ENCODE measurements at regions not wholly inside any gene's neighbourhood (a gene's known extent, or its start where the extent isn't known, plus 50 kb on each side); places are given as distances from the start of the nearest gene placed in this dataset.
"Not testable (repeated sequence)": the region's sequence is repeated elsewhere in the genome, so short reads cannot be mapped to it uniquely, and the experiment has no call there.

DNA sequence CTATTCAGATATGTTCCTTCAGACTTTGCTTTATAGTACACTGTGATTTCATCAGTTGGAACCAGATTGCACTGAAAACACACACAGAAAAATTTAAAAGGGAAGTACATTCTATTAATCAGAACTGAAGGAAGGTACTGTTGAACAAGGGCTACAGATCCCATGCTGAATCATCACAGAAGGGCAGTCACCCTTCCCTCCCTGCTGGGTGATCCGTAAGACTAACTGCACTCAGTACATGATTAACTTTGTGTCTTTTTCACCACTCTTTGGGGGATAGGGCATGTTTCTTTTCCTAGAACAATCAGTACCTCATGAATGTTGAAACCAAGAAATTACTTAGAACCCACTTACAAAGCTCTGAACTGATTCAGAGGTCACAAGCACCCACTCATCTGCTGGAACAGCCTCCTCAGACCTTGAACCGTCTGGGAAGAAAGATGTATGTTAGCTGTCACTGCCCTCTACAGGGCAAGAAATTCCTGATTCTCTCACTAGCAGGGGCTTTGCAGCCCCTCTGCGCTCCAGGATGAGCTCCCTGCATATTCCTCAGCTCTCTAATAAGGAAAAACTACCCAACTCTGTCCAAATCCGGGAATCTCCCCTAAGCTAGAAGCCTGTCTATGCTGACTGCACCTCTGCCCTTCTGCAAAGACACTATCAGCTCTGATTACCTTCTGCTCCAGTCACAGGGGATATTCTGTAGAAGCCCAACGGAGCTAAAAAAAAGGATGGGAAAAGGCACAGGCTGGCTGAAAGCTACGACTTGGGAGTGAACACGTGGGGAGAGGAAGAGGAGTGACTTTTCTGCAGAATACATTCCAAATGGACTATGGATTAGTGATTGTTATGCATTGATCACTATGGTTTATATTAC is 51.0 kb downstream of the IARS1 start:
- peak; percentile 68 for DNase-seq (ENCODE audit: low read depth)

DNA sequence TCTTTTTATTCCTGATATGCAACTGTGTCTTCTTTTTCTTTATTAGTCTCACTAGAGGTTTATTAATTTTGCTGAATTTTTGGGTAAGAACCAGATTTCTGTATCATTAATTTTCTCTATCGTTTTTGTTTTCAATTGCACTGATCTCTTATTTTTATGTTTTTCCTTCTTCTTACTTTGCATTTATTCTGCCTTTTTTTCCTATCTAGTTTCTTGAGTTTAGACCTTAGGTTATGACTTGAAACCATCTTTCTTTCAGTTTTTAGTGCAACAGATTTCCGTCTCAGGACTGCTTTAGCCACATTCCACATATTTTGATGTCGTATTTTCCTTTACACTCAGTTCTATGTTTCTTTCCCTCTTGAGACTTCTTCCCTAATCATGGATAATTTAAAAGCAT is 56.6 kb downstream of the IARS1 start:
- DNase-seq (ENCODE audit: low read depth): no peak

DNA sequence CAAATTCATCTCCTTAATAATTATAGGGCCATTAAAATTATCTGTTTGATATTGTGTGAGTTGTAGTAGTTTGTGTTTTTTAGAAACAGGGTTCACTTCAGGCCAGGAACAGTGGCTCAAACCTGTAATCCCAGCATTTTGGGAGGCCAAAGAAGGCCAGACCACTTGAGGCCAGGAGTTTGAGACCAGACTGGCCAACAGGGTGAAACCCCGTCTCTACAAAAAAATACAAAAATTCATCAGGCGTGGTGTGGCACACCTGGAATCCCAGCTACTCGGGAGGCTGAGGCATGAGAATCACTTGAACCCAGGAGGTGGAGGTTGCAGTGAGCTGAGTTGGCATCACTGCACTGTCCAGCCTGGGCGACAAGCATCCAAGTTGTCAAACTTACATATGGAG is 57.0 kb downstream of the IARS1 start:
- no peak for DNase-seq (ENCODE audit: low read depth)

DNA sequence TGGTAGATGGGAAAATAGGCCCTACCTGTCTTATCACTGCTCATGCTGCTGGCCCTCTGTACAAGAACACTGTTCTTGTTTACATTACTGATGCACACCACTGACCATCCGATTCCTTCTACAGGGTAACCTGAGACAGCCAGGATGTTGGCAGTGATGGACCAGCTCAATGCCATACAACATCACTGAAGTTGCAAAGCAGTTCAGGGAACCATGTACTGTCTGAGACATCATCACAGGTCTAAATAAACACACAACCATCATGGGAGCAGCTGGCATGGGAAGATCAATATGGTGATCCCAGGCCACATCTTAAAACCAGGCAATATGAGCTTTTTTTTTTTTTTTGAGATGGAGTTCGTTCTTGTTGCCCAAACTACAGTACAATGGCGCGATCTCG is 59.0 kb downstream of the IARS1 start:
- no peak for DNase-seq (ENCODE audit: low read depth)

DNA sequence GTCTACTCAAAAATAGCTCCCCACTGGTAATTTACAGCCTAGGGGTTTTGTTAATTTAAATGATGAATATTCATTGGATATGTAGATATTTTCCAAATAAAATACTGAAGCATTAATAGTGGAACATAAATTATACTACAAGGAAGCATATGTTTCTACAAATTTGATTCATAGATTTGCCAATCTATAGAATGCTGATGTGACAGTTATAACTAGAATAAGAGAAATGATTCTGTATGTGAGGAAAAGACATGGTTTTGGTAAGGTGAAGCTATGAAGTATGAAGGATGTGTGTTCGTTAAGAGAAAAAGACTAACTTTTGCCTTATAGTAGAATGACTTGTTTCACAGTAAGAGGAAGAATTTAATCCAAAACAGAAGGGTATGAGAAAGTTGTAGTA is 61.3 kb downstream of the IARS1 start:
- no peak for DNase-seq (ENCODE audit: low read depth)

DNA sequence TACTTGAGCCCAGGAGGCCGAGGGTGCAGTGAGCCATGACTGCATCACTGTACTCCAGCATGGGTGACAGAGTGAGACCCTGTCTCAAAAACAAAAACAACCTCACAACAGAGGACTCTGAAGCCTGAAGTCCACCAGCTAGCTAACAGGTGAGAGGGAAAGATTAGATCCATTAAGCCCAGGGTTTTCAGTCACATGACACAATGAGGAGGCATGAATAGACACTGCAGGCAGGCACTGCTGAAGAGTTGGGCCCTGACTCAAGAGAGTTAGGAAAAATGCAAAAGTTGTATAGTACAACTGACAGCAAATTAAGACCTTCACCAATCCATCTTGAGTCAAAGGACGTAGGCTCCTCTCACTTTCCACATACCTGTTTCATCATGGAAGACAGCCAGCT is 64.9 kb downstream of the IARS1 start:
- no peak for DNase-seq (ENCODE audit: low read depth)

DNA sequence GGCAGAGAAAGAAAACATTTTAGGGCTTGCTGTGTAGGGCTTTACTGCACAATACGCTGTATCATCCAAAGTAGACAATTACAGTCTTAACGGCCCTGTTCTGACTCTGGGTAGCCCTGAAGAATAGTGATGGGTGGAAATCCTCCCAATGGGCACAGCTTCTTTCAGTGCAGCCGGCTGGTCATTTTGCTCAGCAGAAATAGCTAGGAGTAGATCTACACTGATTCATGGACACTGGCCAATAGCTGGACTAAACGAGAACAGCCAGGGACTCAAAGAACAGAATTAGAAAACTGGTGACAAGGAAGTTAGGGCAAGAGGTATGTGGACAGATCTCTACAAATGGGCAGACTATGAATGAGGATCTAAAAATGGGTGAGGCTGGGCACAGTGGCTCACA is 69.3 kb downstream of the IARS1 start:
- DNase-seq (ENCODE audit: low read depth): no peak

DNA sequence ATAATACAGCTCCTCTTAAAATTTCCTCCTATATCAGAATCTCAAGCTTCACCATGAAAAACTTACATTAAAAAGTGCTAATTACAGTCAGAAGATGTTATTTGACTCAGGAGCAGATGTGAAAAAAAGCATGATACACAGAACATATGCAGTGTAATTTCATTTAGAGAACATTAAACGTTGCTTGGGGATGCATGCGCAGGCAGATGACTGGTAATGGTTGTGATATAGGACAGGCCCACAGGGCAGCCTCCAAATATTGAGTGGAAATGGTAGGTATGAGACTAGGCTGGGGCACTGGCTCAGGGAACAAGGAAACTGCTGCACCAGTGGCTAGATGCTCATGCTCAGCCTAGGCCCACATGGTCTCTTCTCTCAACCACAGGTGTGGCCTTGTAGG is 69.7 kb downstream of the IARS1 start:
- DNase-seq (ENCODE audit: low read depth): no peak

DNA sequence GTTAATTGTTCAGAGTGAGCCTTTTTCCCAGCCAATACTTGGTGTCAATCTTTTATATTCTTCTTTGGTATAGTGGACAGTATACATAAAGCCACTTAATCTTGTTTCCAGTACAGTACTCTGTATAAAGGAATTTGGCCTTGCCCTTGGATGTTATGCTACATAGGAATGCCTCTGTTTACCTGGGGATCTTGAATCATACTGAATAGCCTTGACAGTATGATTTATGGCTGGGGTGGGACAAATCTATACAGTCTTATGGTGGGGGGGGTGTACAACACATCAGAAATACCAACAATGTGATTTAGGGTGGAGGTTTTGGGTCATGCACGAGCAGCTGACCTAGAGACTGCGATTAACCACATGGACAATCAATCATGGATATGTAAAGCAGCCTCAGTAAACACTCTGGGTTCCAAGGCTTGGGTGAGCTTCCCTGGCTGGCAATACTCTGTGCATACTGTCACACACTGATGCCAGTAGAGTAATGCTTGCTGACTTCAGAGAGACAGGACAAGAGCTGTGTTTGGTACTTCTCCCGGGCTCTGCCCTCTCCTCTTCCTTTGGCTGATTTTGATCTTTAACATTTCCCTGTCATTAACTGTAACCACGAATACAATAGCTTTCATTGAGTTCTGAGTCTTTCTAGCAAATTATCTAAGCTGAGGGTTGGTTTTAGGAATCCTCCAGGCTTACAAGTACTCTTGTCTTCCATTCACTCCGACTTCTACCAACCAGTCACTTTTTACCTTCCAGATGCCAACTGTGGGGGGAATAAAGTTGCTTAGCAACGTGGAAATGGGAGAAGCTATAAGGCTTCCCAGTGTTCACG is 84.6 kb downstream of the IARS1 start:
- no peak for DNase-seq (ENCODE audit: low read depth)

DNA sequence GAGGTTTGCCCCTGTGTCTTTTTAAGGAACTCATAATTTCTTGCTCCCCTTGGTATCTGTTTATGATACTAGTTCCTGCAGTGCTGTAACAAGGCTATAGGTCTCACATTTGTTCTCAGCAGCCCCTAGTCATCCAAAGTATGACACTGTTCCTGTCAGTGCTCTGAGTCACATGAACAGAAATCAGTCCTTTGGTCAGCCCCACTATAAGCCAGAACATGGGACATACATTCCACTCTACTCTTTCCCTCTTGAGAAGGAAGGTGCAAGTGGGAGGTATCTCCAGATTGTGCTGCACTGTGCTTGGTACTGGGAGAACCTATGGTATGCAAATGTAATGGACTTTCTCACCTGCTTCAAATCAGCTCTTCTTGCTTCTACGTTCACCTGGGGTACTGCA is 87.0 kb downstream of the IARS1 start:
- DNase-seq (ENCODE audit: low read depth): peak; percentile 27

DNA sequence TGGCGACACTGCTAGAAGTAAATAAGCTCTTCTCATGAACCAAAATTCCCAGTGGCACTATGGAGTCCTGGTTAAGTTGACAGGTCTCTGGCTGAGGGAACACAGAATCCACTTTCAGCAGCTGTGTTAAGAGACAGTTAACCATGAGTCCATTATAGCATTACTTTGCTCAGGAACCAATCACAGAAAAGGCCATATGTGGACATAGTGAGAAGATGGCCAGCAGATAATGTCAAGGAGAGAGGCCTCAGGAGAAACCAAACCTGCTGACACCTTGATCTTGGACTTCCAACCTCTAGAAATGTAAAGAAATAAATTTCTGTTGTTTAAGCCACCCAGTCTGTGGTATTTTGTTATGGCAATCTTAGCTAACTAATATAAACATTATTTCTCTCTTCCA is 88.7 kb upstream of the SPTLC1 start:
- not testable (repeated sequence) for DNase-seq (ENCODE audit: low read depth)

DNA sequence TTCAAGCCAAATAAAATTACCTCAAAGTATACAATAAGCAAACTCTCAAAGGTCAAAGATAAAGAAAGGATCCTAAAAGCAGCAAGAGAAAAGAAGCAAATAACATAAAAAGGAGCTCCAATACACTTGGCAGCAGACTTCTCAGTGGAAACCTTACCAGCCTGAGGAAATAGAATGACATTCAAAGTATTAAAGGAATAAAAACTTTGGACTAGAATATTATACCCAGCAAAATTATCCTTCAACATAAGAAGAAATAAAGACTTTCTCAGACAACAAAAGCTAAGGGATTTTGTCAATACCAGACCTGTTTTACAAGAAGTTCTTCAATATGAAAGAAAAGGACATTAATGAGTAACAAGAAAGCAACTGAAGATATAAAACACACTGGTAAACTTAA is 83.0 kb upstream of the SPTLC1 start:
- not testable (repeated sequence) for DNase-seq (ENCODE audit: low read depth)

DNA sequence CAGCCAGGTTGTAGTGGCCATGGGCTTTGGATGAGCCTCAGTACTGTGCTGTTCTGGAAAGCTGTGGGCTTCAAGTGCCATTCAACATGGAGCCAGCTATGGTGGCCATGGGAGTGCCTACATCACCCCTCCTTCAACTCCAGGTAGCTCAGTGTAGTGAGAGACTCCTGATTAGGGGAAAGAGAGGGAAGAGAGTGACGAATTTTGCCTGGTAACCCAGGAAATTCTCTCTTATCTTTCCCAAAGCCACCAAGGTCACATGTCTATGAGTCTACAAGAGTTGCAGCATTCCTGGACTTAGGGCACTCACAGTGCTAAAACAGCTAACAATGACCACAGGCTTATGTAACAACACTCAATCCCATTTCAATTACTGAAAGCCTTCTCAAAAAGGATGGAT is 81.7 kb upstream of the SPTLC1 start:
- peak; percentile 63 for DNase-seq (ENCODE audit: low read depth)

DNA sequence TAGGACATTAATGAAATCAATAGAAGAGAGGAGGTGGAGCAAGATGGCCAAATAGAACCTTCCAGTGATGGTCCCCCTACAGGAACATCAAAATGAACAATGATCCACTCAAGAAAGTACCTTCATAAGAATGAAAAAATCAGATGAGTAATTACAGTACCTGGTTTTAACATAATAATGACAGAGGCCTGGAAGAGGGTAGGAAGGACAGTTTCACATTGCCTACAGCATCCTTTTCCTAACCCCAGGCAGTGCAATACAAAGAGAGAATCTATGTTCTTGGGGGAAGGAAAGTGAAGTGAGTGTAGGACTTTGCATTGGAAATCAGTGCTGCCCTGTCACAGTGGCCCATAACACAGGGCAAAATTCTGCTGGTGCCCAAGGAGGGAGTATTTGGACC is 81.2 kb upstream of the SPTLC1 start:
- no peak for DNase-seq (ENCODE audit: low read depth)

DNA sequence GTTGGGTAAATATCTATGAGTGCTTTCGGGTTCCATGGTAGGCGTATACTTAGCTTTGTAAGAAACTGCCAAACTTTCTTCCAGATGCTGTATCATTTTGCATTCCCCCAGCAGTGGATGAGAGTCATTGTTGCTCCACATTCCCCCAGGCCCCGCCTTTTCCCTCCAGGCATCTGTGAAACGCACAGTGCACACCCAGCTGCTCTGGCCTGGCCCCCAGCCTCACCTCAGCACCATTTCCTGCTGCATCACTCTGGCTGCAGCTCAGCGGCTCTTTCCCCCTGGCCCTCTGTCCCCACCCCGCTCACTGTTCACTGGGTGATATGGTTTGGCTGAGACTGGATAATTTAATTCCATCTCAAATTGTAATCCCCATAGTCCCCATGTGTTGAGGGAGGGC is 76.6 kb upstream of the SPTLC1 start:
- DNase-seq (ENCODE audit: low read depth): peak; percentile 70

DNA sequence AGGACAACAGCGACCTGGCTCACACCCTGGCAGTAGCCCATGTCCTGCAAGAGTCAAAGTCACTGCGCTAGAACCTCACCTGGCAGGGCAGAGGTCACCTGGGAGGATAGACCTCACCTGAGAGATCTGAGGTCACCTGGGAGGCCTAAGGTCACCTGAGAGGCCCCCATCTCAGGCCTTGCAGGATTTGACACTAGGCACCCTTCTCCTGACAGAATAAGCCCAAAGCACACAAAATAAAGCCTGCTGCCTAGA is 75.2 kb upstream of the SPTLC1 start:
- DNase-seq (ENCODE audit: low read depth): no peak

DNA sequence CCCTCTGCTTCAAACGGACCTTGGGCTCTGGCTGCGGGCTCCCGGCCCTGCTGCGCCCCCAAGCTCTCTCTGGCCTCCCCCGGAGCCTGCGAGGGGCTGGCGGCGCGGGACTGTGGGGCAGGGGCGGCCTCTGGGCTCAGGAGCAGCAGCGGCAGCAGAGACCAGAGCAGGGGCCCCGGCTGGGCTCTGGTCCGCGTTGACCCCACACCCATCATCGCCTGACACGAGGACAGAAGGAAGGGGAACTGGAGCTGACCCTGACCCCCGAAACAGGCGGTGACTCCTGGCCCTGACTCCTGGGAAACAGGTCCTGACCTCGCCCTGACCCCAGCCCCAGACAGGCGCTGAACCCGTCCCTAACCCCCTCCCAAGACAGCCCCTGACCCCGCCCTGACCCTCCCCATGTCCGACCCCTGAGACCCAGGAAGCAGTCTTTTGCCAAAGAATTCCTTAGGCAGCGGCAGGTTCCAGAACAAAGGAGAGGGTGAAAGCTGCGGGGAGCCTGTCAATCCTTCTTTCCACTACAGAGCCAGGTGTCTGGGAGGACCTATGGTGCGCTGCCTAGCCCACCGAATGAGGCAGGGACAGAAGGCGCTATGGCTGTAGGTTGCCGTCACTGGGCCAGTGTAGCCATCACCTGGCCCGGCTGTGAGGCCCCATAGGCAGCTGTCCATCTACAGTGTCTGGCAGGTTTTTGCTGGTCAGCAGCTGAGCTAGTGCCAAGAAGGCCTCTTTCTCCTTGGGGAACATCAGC is 74.7 kb upstream of the SPTLC1 start:
- no peak for DNase-seq (ENCODE audit: low read depth)

DNA sequence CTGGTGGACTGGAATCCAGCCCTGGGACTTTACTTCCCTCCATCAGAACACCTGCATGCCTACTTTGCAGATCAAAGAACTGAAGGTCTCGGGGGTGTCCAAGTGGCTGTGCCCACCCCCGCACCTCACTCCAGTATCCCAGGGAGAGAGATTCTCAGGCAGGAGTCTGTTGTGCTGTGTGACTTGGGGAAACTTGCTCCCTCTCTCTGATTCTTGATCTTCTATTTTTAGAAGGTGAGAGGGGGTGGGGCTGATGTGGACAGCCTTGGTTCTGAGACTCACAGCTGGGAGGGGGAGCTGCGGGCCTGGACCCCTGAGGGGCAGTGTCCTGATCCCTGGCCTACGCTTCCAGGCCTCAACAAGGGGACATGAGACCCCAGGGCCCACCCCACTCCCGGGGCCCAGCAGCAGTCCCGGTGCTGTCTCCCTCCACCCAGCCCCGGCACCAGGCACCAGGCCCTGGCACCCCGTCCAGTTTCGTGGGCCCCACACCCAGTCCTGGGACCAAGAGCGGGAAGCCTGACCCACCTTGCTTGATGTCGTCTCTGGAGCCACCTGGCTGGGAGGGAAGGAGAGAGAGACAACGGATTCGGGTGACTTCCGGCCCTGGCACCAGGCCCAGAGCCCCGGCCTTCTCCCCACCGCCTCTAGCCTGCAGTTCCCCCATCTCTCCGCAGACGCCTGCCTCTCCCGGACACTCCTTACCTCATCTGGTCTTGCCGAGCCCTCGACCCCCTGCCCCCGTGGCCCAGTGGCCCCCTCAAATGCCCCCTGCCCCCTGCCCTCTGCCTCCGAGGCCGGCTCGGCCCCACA is 74.0 kb upstream of the SPTLC1 start:
- DNase-seq (ENCODE audit: low read depth): no peak

DNA sequence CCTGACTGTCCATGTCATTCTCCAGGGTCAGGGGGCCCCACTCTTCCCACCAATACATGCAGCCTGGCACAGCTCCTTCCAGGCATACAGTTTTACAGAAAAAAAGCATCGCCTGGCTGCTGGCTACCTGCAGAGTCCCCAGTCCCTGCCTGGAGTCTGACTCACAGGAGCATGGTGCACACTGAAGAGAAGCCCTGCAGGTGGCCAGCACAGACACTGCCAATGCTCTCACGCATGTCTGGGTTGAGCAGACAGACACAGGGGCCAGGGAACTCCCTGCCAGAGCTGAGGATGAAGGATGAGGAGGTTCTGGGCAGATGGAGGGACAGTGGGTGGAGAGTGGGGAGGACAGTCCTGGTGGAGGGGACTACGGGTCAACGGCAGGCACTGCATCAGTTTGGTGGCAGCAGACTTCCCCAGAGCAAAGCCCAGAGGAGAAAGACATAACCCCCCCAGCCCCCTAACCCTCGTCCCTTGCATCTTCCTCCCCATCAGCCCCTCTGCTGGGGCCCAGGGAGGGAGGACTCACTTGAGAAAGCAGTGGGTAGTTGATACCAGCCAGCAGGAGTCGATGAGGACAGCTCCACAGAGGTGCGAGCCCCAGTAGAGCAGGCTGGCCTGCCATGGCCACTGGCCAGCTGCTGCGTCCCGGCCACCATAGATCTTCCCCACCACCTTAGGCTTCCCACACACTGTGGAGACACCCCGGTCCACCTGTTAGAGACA is 72.9 kb upstream of the SPTLC1 start:
- no peak for DNase-seq (ENCODE audit: low read depth)

DNA sequence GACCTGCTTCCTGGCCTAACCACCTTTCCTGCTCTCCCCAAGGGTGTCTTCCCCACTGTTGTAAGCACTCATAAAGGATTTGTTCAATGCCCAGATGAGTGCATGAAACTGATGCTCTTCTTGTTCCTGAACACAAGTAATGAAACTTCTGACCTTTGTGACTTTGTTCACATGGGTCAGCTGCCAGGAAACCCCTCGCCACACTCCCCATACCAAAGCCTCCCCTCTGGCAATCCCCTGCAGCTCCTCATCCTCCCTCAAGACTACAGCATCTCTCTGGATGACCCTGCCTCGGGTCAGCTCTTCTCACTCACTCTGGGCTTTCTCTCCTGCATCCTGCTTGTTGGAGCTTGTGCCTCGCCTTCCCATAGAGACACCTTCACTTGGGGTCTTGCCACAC is 72.2 kb upstream of the SPTLC1 start:
- DNase-seq (ENCODE audit: low read depth): no peak

DNA sequence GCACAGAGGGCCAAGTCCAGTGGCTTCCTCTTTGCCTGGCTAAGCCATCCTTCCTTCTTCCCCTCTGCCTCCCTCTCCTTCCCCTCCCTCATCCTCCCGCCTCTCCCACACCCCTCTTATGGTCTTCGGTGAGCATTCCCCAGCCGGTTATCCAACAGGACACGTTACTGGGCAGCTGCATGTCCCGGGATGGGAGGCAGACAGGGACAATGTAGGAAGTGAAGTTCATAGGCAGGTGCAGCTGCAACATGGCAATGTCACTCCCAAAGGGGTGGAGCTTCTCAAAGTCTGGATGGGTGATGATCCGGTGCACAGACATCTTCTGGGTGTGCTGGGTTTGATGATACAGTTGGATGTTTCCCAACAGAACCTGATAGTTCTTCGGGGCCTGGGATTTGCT is 71.4 kb upstream of the SPTLC1 start:
- DNase-seq (ENCODE audit: low read depth): no peak

Measured in EH (cell line).